GM12878 (cell line): ENCODE measurements at regions not wholly inside any gene's neighbourhood (a gene's known extent, or its start where the extent isn't known, plus 50 kb on each side); places are given as distances from the start of the nearest gene placed in this dataset.

Experiments
- ATAC-seq: fragments of 200-7000 bp; cut with Tn5 transposase; 3 replicates; pipeline ENCODE4 v1.9.1; 2020; ENCODE audit warnings: mild to moderate bottlenecking, moderate library complexity
- BruUV-seq: library from RNA; stranded (reverse); fragments of 400-500 nt; replicated peaks from 2 replicates; lab custom pipeline; 2021; lab: Mats Ljungman, UMichigan
- CTCF ChIA-PET: fragments of 300-600 bp; sonication (Branson Sonifier 250); formaldehyde crosslinking; extraction: SDS; loops from one replicate; lab custom pipeline; 2021; ENCODE audit warnings: inconsistent platforms; lab: Yijun Ruan, JAX
- POLR2A ChIA-PET: fragments of 350-600 bp; formaldehyde crosslinking; extraction: SDS; loops from one replicate; lab custom pipeline; 2021; ENCODE audit warnings: inconsistent platforms; lab: Charles Lee
- RAD21 ChIA-PET: fragments of 300-600 bp; sonication (Branson Sonifier 250); formaldehyde crosslinking; loops from one replicate; lab custom pipeline; 2023; ENCODE audit warnings: antibody characterized with exemption; ENCODE audit not compliant: unreplicated experiment; lab: Charles Lee
- SMC1A ChIA-PET: fragments of 300-600 bp; sonication (Branson Sonifier 250); formaldehyde crosslinking; loops from one replicate; lab custom pipeline; 2023; ENCODE audit not compliant: unreplicated experiment, uncharacterized antibody; lab: Charles Lee
- DNase-seq: peaks from one replicate; pipeline ENCODE4 v3.0.0-alpha.2; 2011; ENCODE audit warnings: low read depth, low spot score
- FAIRE-seq: peaks from 3 replicates; lab custom pipeline; 2011; peaks lifted over from hg19 to GRCh38; lab: Jason Lieb, UNC
- H2AFZ ChIP-seq: 2 replicates; pipeline ENCODE4 v1.6.0; 2011; ENCODE audit warnings: low read depth, low read length, control low read depth; ENCODE audit not compliant: control insufficient read depth
- H3K27ac ChIP-seq: 2 replicates; pipeline ENCODE4 v1.5.1; 2011; ENCODE audit warnings: control low read depth; ENCODE audit not compliant: control insufficient read depth, insufficient read depth
- H3K27me3 ChIP-seq, 2 experiments: replicated peaks in 1 of 2; 2 replicates each; pipeline versions ENCODE4 v1.6.0 to v1.6.1; 2011; ENCODE audit warnings: low read length in 1 of 2; ENCODE audit not compliant: control insufficient read depth in 2 of 2, insufficient read depth in 2 of 2
- H3K36me3 ChIP-seq, 2 experiments: 2 replicates each; pipeline ENCODE4 v1.5.1; 2011; ENCODE audit warnings: low read length in 1 of 2; ENCODE audit not compliant: control insufficient read depth in 2 of 2, insufficient read depth in 2 of 2
- H3K4me1 ChIP-seq: 2 replicates; pipeline ENCODE4 v1.6.1; 2011; ENCODE audit warnings: mild to moderate bottlenecking, low read length, moderate library complexity, mixed read lengths; ENCODE audit not compliant: control insufficient read depth, insufficient read depth
- H3K4me2 ChIP-seq: 2 replicates; pipeline ENCODE4 v1.6.0; 2011; ENCODE audit warnings: control low read depth; ENCODE audit not compliant: control insufficient read depth, insufficient read depth
- H3K4me3 ChIP-seq: fragments of 200-600 bp; sonication (generic); 2 replicates; pipeline ENCODE4 v1.5.1; 2016
- H3K79me2 ChIP-seq: 2 replicates; pipeline ENCODE4 v1.6.0; 2011; ENCODE audit warnings: low read length; ENCODE audit not compliant: control insufficient read depth, insufficient read depth
- H3K9ac ChIP-seq: 2 replicates; pipeline ENCODE4 v1.8.0; 2011; ENCODE audit warnings: low read length, control low read depth, mixed read lengths; ENCODE audit not compliant: control insufficient read depth, insufficient read depth
- H3K9me3 ChIP-seq: replicated peaks from 3 replicates; pipeline ENCODE4 v1.5.1; 2011; ENCODE audit warnings: mild to moderate bottlenecking, low read length; ENCODE audit not compliant: control insufficient read depth, insufficient read depth
- H4K20me1 ChIP-seq: 2 replicates; pipeline ENCODE4 v1.6.0; 2011; ENCODE audit not compliant: control insufficient read depth, insufficient read depth
- E4F1 ChIP-seq: fragments of 450-650 bp; IDR thresholded peaks from 2 replicates; pipeline ENCODE4 v1.6.1; 2018; ENCODE audit warnings: borderline replicate concordance, mild to moderate bottlenecking; ENCODE audit not compliant: partially characterized antibody
- EGR1 ChIP-seq, 2 experiments: IDR thresholded peaks; 1 replicate in 1 of 2; 2 replicates in 1 of 2; pipeline ENCODE4 v1.6.1; 2011 to 2012; ENCODE audit warnings: low read depth in 2 of 2, low read length in 2 of 2, borderline replicate concordance in 1 of 2, mild to moderate bottlenecking in 1 of 2, moderate library complexity in 1 of 2
- GATAD2B ChIP-seq: fragments of 450-650 bp; conservative IDR thresholded peaks from 2 replicates; pipeline ENCODE4 v1.6.1; 2017; ENCODE audit warnings: low read depth, mild to moderate bottlenecking, moderate library complexity
- NR2C2 ChIP-seq: IDR thresholded peaks from 2 replicates; pipeline ENCODE4 v1.6.1; 2011; ENCODE audit warnings: borderline replicate concordance, low read depth; ENCODE audit not compliant: control insufficient read depth, insufficient read length
- WGBS: methylation state at CpG from one replicate; pipeline ENCODE4 v1.1.6; 2016; ENCODE audit warnings: low lambda C conversion rate; ENCODE audit not compliant: insufficient replicate concordance, insufficient coverage; ENCODE audit errors: missing lambda C conversion rate; 5-methylcytosine and 5-hydroxymethylcytosine counted together
- in situ Hi-C: fragments of 300-500 bp; cut with MboI; formaldehyde crosslinking; loops from 9 replicates; pipeline ENCODE4 v1.14.3; 2018; ENCODE audit warnings: mixed read lengths
- intact Hi-C: fragments of 100-400 bp; cut with micrococcal nuclease; formaldehyde crosslinking; loops from one replicate; pipeline ENCODE4 v1.14.2; 2022; ENCODE audit not compliant: unreplicated experiment

GRCh38 chr12:86574143-86574542, 318.0 kb upstream of the MGAT4C start:
- SMC1A ChIA-PET, result no interaction called here
- RAD21 ChIA-PET, result no interaction called here
- H3K79me2 ChIP-seq, result no peaks in the 10 kb centered on the region
- no peaks in the 10 kb centered on the region for H4K20me1 ChIP-seq
- TF ChIP-seq NR2C2 (no peak), E4F1 (no peak)
- no peak for DNase-seq
- POLR2A ChIA-PET, result no interaction called here
- H2AFZ ChIP-seq, result no peak overlapping the region
- no peaks in the 10 kb centered on the region for H3K4me1 ChIP-seq
- no peaks in the 10 kb centered on the region for H3K9me3 ChIP-seq
- H3K9ac ChIP-seq, result no peak overlapping the region
- CTCF ChIA-PET, result no interaction called here
- no peak overlapping the region for H3K27ac ChIP-seq
- no peaks in the 10 kb centered on the region for H3K36me3 ChIP-seq
- no TSS peak for BruUV-seq
- no peaks in the 10 kb centered on the region for H3K27me3 ChIP-seq
- intact Hi-C loops, result no loop called here
- no peak for FAIRE-seq
- in situ Hi-C loops, result no loop called here
- no peak overlapping the region for H3K4me3 ChIP-seq
- no peak overlapping the region for H3K4me2 ChIP-seq
- ATAC-seq, result no peak

- RAD21 ChIA-PET, result no interaction called here
- H3K9ac ChIP-seq, result no peak overlapping the region
- no peaks in the 10 kb centered on the region for H3K36me3 ChIP-seq
- no peak overlapping the region for H3K4me3 ChIP-seq
- DNase-seq (no peak), FAIRE-seq (no peak), ATAC-seq (no peak)
- TF ChIP-seq EGR1 (IDR thresholded peaks at IDR 0.05; ENCODE audit: borderline replicate concordance in 1 of 2, low read depth in 2 of 2, low read length in 2 of 2) (no peak), GATAD2B (no peak)
- H3K9me3 ChIP-seq, result no peaks in the 10 kb centered on the region
- no peak overlapping the region for H3K27ac ChIP-seq
- no peaks in the 10 kb centered on the region for H3K27me3 ChIP-seq
- H2AFZ ChIP-seq, result no peak overlapping the region
- H3K4me1 ChIP-seq, result no peaks in the 10 kb centered on the region
- in situ Hi-C loops, result no loop called here
- POLR2A ChIA-PET, result no interaction called here
- intact Hi-C loops, result no loop called here
- no TSS peak for BruUV-seq
- CTCF ChIA-PET, result no interaction called here
- H3K4me2 ChIP-seq, result no peak overlapping the region
- WGBS, result 0% methylated on average over 1 of the region's 1 CpG
- SMC1A ChIA-PET, result no interaction called here
- no peaks in the 10 kb centered on the region for H4K20me1 ChIP-seq
- no peaks in the 10 kb centered on the region for H3K79me2 ChIP-seq
These were observed 316.3 kb upstream of the MGAT4C start for GRCh38 chr12:86572455-86572854.
